DND-41 (cell line): ENCODE measurements at regions not wholly inside any gene's neighbourhood (a gene's known extent, or its start where the extent isn't known, plus 50 kb on each side); places are given as distances from the start of the nearest gene placed in this dataset.

Experiments used
- ATAC-seq: fragments of 200-7000 bp; cut with Tn5 transposase; 3 replicates; pipeline ENCODE4 v1.9.1; 2021; ENCODE audit warnings: low read depth; ENCODE audit not compliant: insufficient read depth
- DNase-seq: peaks from one replicate; pipeline ENCODE4 v3.0.0-alpha.2; 2020
- H2AFZ ChIP-seq: 2 replicates; pipeline ENCODE4 v1.6.0; 2012; ENCODE audit warnings: low read depth, low read length
- H3K27ac ChIP-seq: 2 replicates; pipeline ENCODE4 v1.5.1; 2012; ENCODE audit warnings: low read length, inconsistent platforms
- H3K27me3 ChIP-seq: fragments of 200-600 bp; sonication (generic); 2 replicates; pipeline ENCODE4 v1.6.0; 2012; ENCODE audit warnings: low read length, mild to moderate bottlenecking, inconsistent platforms; ENCODE audit not compliant: insufficient read depth, poor library complexity
- H3K36me3 ChIP-seq: 2 replicates; pipeline ENCODE4 v1.5.1; 2012; ENCODE audit warnings: low read length, inconsistent platforms; ENCODE audit not compliant: insufficient read depth
- H3K4me1 ChIP-seq: 2 replicates; pipeline ENCODE4 v1.5.1; 2012; ENCODE audit warnings: mild to moderate bottlenecking, low read length; ENCODE audit not compliant: insufficient read depth
- H3K4me2 ChIP-seq: 2 replicates; pipeline ENCODE4 v1.6.0; 2012; ENCODE audit warnings: mild to moderate bottlenecking, moderate library complexity, low read length, inconsistent platforms; ENCODE audit not compliant: insufficient read depth
- H3K4me3 ChIP-seq, 2 experiments: fragments of 200-600 bp in 1 of 2; shearing (Covaris generic) in 1 of 2; 2 replicates each; pipeline ENCODE4 v1.5.1; 2012 to 2016; ENCODE audit warnings: inconsistent platforms in 2 of 2, low read length in 2 of 2, mild to moderate bottlenecking in 2 of 2, low read depth in 1 of 2, moderate library complexity in 1 of 2
- H3K79me2 ChIP-seq: 2 replicates; pipeline ENCODE4 v1.6.0; 2012; ENCODE audit warnings: low read length, inconsistent platforms; ENCODE audit not compliant: insufficient read depth
- H3K9ac ChIP-seq: 2 replicates; pipeline ENCODE4 v1.6.0; 2012; ENCODE audit warnings: low read depth, mild to moderate bottlenecking, inconsistent platforms, low read length, moderate library complexity
- H3K9me3 ChIP-seq: 2 replicates; pipeline ENCODE4 v1.5.1; 2012; ENCODE audit warnings: low read length, moderate library complexity, mild to moderate bottlenecking, inconsistent platforms; ENCODE audit not compliant: insufficient read depth, severe bottlenecking
- H4K20me1 ChIP-seq: 2 replicates; pipeline ENCODE4 v1.6.0; 2012; ENCODE audit warnings: low read length; ENCODE audit not compliant: insufficient read depth
- EZH2 ChIP-seq: IDR thresholded peaks from 3 replicates; pipeline ENCODE4 v1.6.1; 2012; ENCODE audit warnings: borderline replicate concordance, low read depth, mild to moderate bottlenecking, moderate library complexity, low read length, inconsistent platforms; ENCODE audit not compliant: severe bottlenecking
- TF ChIP-seq, protein P1 (sequence below): IDR thresholded peaks from 2 replicates; pipeline ENCODE4 v1.5.1; 2012; ENCODE audit warnings: borderline replicate concordance, low read length, moderate library complexity, mild to moderate bottlenecking; ENCODE audit not compliant: poor library complexity, severe bottlenecking; ENCODE audit errors: extremely low read depth

DNA sequence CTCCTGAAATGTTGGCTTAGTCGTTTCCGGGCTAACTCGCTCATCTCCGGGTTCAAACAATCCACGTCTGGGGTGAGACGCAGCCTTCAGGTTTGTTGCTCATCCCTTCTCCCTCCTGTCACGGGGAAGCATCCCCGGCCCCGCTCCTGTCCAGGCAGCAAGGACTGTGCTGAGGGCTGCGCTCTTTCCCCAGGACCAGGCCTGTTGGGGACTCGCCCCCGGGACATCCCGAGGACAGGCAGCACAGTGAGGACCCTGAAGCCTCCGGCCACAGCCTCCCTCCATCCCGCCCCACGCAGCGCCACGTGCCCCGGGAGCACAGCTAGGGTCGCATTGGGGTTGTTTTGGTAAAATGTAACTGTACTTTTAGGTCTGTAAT lies 252.0 kb downstream of the BRD1 start:
- no peaks in the 10 kb centered on the region for H3K27me3 ChIP-seq
- H3K4me2 ChIP-seq = no peak overlapping the region
- ATAC-seq (no peak), DNase-seq (no peak)
- peaks cover 6% of the 10 kb centered on the region for H3K9me3 ChIP-seq
- no peak overlapping the region for H3K9ac ChIP-seq
- H2AFZ ChIP-seq = no peak overlapping the region
- no peak overlapping the region for H3K27ac ChIP-seq
- H3K4me1 ChIP-seq = no peaks in the 10 kb centered on the region
- no peaks in the 10 kb centered on the region for H3K36me3 ChIP-seq
- TF ChIP-seq, protein P1, sequence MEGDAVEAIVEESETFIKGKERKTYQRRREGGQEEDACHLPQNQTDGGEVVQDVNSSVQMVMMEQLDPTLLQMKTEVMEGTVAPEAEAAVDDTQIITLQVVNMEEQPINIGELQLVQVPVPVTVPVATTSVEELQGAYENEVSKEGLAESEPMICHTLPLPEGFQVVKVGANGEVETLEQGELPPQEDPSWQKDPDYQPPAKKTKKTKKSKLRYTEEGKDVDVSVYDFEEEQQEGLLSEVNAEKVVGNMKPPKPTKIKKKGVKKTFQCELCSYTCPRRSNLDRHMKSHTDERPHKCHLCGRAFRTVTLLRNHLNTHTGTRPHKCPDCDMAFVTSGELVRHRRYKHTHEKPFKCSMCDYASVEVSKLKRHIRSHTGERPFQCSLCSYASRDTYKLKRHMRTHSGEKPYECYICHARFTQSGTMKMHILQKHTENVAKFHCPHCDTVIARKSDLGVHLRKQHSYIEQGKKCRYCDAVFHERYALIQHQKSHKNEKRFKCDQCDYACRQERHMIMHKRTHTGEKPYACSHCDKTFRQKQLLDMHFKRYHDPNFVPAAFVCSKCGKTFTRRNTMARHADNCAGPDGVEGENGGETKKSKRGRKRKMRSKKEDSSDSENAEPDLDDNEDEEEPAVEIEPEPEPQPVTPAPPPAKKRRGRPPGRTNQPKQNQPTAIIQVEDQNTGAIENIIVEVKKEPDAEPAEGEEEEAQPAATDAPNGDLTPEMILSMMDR = no peak
- TF ChIP-seq EZH2 = no peak
- H3K4me3 ChIP-seq = no peak overlapping the region
- no peaks in the 10 kb centered on the region for H3K79me2 ChIP-seq
- no peaks in the 10 kb centered on the region for H4K20me1 ChIP-seq

DNA sequence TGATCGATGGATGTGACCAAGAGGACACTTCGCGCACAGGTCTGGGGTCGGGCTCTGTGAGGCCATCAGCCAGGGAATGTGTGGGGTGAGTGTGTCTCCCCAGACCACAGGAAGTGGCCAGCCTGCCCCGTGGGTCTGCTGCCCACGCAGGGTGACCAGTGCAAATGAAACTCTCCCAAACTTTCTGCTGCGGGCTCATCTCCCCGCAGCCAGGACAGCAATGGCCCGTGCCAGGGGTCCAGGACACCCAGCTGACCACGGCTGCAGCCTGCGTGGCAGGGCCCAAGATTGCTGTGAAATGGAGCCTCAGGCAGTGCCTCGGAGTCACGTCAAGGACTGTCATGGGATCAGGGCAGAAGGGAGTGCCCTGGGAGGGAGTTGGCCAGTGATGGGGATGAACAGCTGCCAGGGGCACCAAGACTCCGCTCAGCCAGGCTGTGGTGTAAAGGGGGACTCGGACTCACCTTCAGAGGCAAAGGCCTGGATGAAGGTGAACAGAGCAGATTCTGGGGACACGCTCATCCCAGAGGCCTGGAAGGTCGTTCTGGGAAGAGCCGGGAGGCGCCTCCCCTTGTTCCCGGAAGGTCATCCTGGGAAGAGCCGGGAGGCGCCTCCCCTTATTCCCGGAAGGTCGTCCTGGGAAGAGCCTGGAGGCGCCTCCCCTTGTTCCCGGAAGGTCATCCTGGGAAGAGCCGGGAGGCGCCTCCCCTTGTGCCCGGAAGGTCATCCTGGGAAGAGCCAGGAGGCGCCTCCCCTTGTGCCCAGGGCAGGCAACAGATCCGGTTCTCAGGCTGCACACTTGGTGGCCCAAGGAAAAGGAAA lies 252.6 kb downstream of the BRD1 start:
- DNase-seq (no peak), ATAC-seq (no peak)
- TF ChIP-seq, protein P1 = no peak
- Histone ChIP-seq H3K4me2 (no peak overlapping the region), H2AFZ (no peak overlapping the region), H3K27ac (no peak overlapping the region), H3K79me2 (no peaks in the 10 kb centered on the region), H3K4me3 (no peak overlapping the region), H3K4me1 (no peaks in the 10 kb centered on the region), H4K20me1 (no peaks in the 10 kb centered on the region), H3K27me3 (no peaks in the 10 kb centered on the region), H3K36me3 (no peaks in the 10 kb centered on the region), H3K9me3 (peaks cover under 1% of the 10 kb centered on the region), H3K9ac (no peak overlapping the region)

DNA sequence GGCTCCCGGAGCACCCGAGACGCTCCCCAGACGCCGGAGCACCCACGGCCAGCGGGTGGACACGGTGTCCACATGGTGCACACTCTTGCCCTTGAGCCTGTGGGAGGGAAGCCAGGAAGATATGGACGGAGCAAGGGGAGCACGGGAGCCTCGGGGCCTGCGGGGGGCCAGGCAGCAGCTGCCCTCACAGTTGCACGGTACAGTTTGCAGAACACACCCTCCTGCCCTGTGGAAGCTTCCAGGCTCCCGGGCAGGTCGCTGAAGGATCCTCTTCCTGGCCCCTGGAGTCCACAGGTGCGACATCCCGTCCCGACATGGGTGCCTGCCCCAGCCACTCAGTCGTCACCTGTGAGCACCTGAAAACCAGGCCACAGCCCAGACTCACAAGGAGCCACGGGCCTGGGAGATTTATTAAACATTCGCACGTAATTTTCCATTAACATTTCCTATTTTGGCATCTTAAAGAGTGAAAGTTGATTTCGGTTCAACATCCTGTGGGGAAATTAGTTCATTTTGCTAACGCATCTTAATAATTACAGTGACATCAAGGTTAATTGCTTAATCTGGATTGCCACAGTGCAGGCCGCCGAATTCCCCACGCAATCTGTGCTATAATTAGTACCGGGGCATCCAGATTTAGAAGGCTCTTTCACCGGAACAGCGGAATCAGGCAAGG lies 253.3 kb downstream of the BRD1 start:
- no peak for ATAC-seq
- H3K9ac ChIP-seq = no peak overlapping the region
- no peak overlapping the region for H3K4me3 ChIP-seq
- H3K36me3 ChIP-seq = no peaks in the 10 kb centered on the region
- no peaks in the 10 kb centered on the region for H3K79me2 ChIP-seq
- no peaks in the 10 kb centered on the region for H3K27me3 ChIP-seq
- TF ChIP-seq EZH2 = no peak
- TF ChIP-seq, protein P1 = no peak
- no peak for DNase-seq
- no peak overlapping the region for H3K27ac ChIP-seq
- no peaks in the 10 kb centered on the region for H3K9me3 ChIP-seq
- H3K4me2 ChIP-seq = no peak overlapping the region
- no peaks in the 10 kb centered on the region for H3K4me1 ChIP-seq
- H2AFZ ChIP-seq = no peak overlapping the region
- no peaks in the 10 kb centered on the region for H4K20me1 ChIP-seq
